ENCODE measurements at regions not wholly inside any gene's neighbourhood (a gene's known extent, or its start where the extent isn't known, plus 50 kb on each side); places are given as distances from the start of the nearest gene placed in this dataset.

GRCh38 chr10:2202401-2202800 lies 465.1 kb upstream of the ADARB2 start:
- TF ChIP-seq SUZ12 (IDR thresholded peaks at IDR 0.05; ENCODE audit: extremely low read depth, insufficient read depth, insufficient read length) (no peak), ZNF274 (IDR thresholded peaks at IDR 0.05; ENCODE audit: low read depth, low read length) (no peak), YY1 (IDR thresholded peaks at IDR 0.05; ENCODE audit: insufficient read depth, insufficient read length) (no peak)

Measured in NT2/D1 (cell line).